Suprapubic skin (tissue), 3 donors: ENCODE measurements at regions not wholly inside any gene's neighbourhood (a gene's known extent, or its start where the extent isn't known, plus 50 kb on each side); places are given as distances from the start of the nearest gene placed in this dataset.

ENCODE experiments used
- EP300 ChIP-seq: sonication (generic); formaldehyde crosslinking; IDR thresholded peaks from one replicate; pipeline ENCODE4 v1.6.1; 2017; ENCODE audit warnings: antibody characterized with exemption
- POLR2A ChIP-seq, 2 donors: fragments of 450-650 bp; IDR thresholded peaks; one replicate each; pipeline ENCODE4 v1.6.1; 2017; ENCODE audit warnings: antibody characterized with exemption in 2 of 2, mild to moderate bottlenecking in 2 of 2, moderate library complexity in 2 of 2
- TF ChIP-seq, protein P1 (sequence below), 2 donors: fragments of 200-600 bp in 1 of 2; fragments of 450-650 bp in 1 of 2; sonication (generic) in 1 of 2; IDR thresholded peaks; one replicate each; pipeline ENCODE4 v1.5.1; 2016 to 2019; ENCODE audit warnings: antibody characterized with exemption in 2 of 2, mild to moderate bottlenecking in 1 of 2, moderate library complexity in 1 of 2

DNA sequence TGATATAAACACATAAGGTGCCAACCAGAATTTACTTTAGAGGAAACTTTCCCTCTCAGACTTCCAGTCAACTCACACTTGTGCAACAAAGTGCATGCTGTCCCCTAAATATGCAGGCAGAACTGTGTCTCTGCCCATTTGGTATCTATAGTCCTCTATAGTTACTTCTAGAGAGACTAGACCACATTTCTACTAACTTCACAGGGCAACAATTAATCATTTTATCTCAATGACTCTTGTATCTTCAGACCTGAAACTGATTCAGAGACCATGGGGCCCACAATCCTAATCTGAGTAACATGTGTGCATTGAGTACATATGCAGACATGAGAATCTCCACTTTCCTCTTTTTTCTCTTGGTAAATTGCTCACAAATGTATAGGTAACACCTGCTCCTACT is 158.1 kb downstream of the ZNF486 start:
- TF ChIP-seq, protein P1, sequence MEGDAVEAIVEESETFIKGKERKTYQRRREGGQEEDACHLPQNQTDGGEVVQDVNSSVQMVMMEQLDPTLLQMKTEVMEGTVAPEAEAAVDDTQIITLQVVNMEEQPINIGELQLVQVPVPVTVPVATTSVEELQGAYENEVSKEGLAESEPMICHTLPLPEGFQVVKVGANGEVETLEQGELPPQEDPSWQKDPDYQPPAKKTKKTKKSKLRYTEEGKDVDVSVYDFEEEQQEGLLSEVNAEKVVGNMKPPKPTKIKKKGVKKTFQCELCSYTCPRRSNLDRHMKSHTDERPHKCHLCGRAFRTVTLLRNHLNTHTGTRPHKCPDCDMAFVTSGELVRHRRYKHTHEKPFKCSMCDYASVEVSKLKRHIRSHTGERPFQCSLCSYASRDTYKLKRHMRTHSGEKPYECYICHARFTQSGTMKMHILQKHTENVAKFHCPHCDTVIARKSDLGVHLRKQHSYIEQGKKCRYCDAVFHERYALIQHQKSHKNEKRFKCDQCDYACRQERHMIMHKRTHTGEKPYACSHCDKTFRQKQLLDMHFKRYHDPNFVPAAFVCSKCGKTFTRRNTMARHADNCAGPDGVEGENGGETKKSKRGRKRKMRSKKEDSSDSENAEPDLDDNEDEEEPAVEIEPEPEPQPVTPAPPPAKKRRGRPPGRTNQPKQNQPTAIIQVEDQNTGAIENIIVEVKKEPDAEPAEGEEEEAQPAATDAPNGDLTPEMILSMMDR (IDR thresholded peaks at IDR 0.05) = no peak
- TF ChIP-seq POLR2A (IDR thresholded peaks at IDR 0.05) (no peak), EP300 (no peak)
